Central memory CD8-positive, alpha-beta T cell (primary cell): ENCODE measurements at regions not wholly inside any gene's neighbourhood (a gene's known extent, or its start where the extent isn't known, plus 50 kb on each side); places are given as distances from the start of the nearest gene placed in this dataset.
"Not testable (repeated sequence)": the region's sequence is repeated elsewhere in the genome, so short reads cannot be mapped to it uniquely, and the experiment has no call there.

ENCODE experiments used
- ATAC-seq: fragments of 150-1000 bp; cut with Tn5 transposase; replicated peaks from 2 replicates; pipeline ENCODE4 v1.10.0; 2022; ENCODE audit warnings: mild to moderate bottlenecking, moderate FRiP score, moderate number of reproducible peaks; ENCODE audit not compliant: poor library complexity, severe bottlenecking; ENCODE audit errors: extremely low read depth
- DNase-seq, 2 donors: peaks; one replicate each; pipeline ENCODE4 v3.0.0; 2021; ENCODE audit warnings: low spot score in 2 of 2
- H3K27ac Mint-ChIP-seq: one replicate; pipeline ENCODE4 v1.8.0; 2022; ENCODE audit warnings: low read depth, mild to moderate bottlenecking, moderate library complexity, mixed read lengths
- H3K27me3 Mint-ChIP-seq: one replicate; pipeline ENCODE4 v1.8.0; 2022; ENCODE audit warnings: mixed read lengths
- H3K36me3 Mint-ChIP-seq: one replicate; pipeline ENCODE4 v1.8.0; 2022; ENCODE audit warnings: mild to moderate bottlenecking, moderate library complexity, mixed read lengths; ENCODE audit not compliant: insufficient read depth
- H3K4me1 Mint-ChIP-seq: one replicate; pipeline ENCODE4 v1.8.0; 2022; ENCODE audit warnings: mixed read lengths
- H3K4me3 Mint-ChIP-seq: one replicate; pipeline ENCODE4 v1.8.0; 2022; ENCODE audit warnings: mild to moderate bottlenecking, moderate library complexity, mixed read lengths
- H3K9me3 Mint-ChIP-seq: one replicate; pipeline ENCODE4 v1.8.0; 2022; ENCODE audit warnings: mixed read lengths

- ATAC-seq (no peak), DNase-seq (no peak)
- Mint-ChIP-seq H3K4me3 (no peak overlapping the region), H3K9me3 (peaks cover 31% of the 10 kb centered on the region), H3K4me1 (no peaks in the 10 kb centered on the region), H3K36me3 (no peaks in the 10 kb centered on the region), H3K27ac (no peak overlapping the region), H3K27me3 (no peaks in the 10 kb centered on the region)
Observed at GRCh38 chr4:170872794-170873193, 783.0 kb upstream of the AADAT start.

DNA sequence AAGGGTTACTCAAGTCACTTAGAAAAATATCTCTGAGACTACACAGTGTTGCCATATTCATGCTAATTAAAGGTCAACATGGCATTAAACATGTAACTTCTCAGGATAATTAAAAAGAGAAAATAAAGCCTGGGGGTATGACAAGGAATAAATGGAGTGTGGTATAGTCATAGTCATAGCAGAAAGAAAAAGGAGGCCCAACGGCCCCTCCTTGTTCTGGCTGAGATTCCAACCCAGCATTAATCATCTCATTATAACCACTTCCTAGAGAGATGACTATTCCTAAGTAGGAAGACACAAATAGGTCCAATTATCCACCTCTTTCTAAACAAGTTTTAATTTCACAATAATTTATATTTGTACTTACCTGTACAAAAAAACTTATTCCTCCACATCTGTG lies 778.4 kb upstream of the AADAT start:
- Mint-ChIP-seq H3K27me3 (no peaks in the 10 kb centered on the region), H3K27ac (no peak overlapping the region), H3K4me1 (no peaks in the 10 kb centered on the region), H3K4me3 (no peak overlapping the region), H3K36me3 (peaks cover 1% of the 10 kb centered on the region), H3K9me3 (peaks cover 47% of the 10 kb centered on the region)
- no peak for ATAC-seq
- DNase-seq: no peak

GRCh38 chr4:170854097-170854496 lies 764.3 kb upstream of the AADAT start:
- no peaks in the 10 kb centered on the region for H3K27me3 Mint-ChIP-seq
- H3K36me3 Mint-ChIP-seq: no peaks in the 10 kb centered on the region
- no peak for DNase-seq
- peaks cover 18% of the 10 kb centered on the region for H3K9me3 Mint-ChIP-seq
- no peaks in the 10 kb centered on the region for H3K4me1 Mint-ChIP-seq
- ATAC-seq: no peak
- no peak overlapping the region for H3K4me3 Mint-ChIP-seq
- H3K27ac Mint-ChIP-seq: no peak overlapping the region

- no peak overlapping the region for H3K27ac Mint-ChIP-seq
- no peaks in the 10 kb centered on the region for H3K36me3 Mint-ChIP-seq
- H3K27me3 Mint-ChIP-seq: no peaks in the 10 kb centered on the region
- DNase-seq (no peak), ATAC-seq (no peak)
- H3K4me1 Mint-ChIP-seq: no peaks in the 10 kb centered on the region
- H3K9me3 Mint-ChIP-seq: peaks cover 20% of the 10 kb centered on the region
- H3K4me3 Mint-ChIP-seq: no peak overlapping the region
Observed at GRCh38 chr4:170853422-170854021, 763.8 kb upstream of the AADAT start.

- DNase-seq (no peak), ATAC-seq (no peak)
- Mint-ChIP-seq H3K4me3 (no peak overlapping the region), H3K27ac (no peak overlapping the region), H3K36me3 (peaks cover 2% of the 10 kb centered on the region), H3K4me1 (no peaks in the 10 kb centered on the region), H3K27me3 (no peaks in the 10 kb centered on the region), H3K9me3 (peaks cover 23% of the 10 kb centered on the region)
Observed at GRCh38 chr4:170849969-170850368, 760.2 kb upstream of the AADAT start.

DNA sequence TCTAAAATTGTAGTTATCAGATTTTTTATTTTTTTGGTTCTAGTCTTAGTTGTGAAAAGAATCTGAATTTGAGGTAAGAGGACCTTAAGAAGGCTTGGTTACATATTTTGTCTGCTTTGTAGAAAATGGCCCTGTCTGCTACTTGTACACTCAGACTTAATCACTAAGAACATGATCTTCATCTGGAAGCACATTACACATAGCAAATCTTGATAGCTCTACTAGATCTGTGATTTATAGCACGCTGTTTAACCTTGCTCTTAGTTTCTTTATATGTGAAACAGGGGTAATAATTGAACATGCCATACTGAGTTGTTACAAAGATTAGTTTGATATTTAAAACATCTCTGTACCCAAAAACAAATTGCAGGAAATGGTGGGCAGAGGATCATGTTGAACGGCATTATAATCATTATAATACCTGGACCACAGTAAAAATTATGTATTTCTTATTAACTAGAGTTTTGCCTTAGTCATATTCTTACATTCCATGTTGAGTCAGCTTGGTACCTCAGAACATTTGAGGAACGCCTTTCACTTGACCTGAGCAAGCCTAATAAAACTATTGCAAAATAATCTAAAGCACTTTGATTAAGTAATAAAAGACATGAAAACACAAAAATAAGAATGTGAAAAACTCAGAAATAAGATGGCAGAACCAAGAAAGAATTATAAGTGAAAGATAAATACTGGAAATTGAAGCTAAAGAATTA lies 738.0 kb upstream of the AADAT start:
- ATAC-seq (no peak), DNase-seq (no peak)
- Mint-ChIP-seq H3K9me3 (peaks cover 17% of the 10 kb centered on the region), H3K4me3 (no peak overlapping the region), H3K4me1 (no peaks in the 10 kb centered on the region), H3K36me3 (no peaks in the 10 kb centered on the region), H3K27ac (no peak overlapping the region), H3K27me3 (no peaks in the 10 kb centered on the region)

- Mint-ChIP-seq H3K27ac (no peak overlapping the region), H3K4me1 (no peaks in the 10 kb centered on the region), H3K27me3 (no peaks in the 10 kb centered on the region), H3K36me3 (no peaks in the 10 kb centered on the region), H3K9me3 (peaks cover 25% of the 10 kb centered on the region), H3K4me3 (no peak overlapping the region)
- DNase-seq (no peak), ATAC-seq (no peak)
Observed at GRCh38 chr4:170818786-170819185, 729.0 kb upstream of the AADAT start.

DNA sequence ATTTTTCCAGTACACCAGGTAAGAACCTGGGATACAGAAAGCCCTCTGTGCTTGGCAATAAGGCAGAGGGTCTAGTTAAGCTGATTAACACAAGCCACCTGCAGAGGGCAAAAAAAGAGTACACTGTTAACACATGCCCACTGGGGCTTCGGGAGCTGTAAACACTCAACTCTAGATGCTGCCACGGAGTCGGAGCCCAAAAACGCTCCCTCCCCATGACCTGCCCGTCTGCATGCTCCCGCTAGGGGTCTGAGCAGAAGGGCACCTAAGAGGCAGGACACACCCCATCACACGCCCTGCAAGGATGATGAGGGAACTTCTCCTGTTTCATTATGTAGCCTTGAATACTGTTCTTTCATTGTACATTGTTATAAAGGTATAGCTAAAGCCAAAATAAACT lies 715.6 kb upstream of the AADAT start:
- ATAC-seq (no peak), DNase-seq (no peak)
- H3K27me3 Mint-ChIP-seq: no peaks in the 10 kb centered on the region
- H3K4me1 Mint-ChIP-seq: no peaks in the 10 kb centered on the region
- H3K9me3 Mint-ChIP-seq: peaks cover 27% of the 10 kb centered on the region
- no peak overlapping the region for H3K4me3 Mint-ChIP-seq
- H3K27ac Mint-ChIP-seq: no peak overlapping the region
- H3K36me3 Mint-ChIP-seq: no peaks in the 10 kb centered on the region

- H3K4me1 Mint-ChIP-seq: no peaks in the 10 kb centered on the region
- ATAC-seq (no peak), DNase-seq (no peak)
- no peaks in the 10 kb centered on the region for H3K27me3 Mint-ChIP-seq
- no peaks in the 10 kb centered on the region for H3K36me3 Mint-ChIP-seq
- H3K4me3 Mint-ChIP-seq: no peak overlapping the region
- H3K9me3 Mint-ChIP-seq: peaks cover 27% of the 10 kb centered on the region
- no peak overlapping the region for H3K27ac Mint-ChIP-seq
Observed at GRCh38 chr4:170804930-170805329, 715.2 kb upstream of the AADAT start.

DNA sequence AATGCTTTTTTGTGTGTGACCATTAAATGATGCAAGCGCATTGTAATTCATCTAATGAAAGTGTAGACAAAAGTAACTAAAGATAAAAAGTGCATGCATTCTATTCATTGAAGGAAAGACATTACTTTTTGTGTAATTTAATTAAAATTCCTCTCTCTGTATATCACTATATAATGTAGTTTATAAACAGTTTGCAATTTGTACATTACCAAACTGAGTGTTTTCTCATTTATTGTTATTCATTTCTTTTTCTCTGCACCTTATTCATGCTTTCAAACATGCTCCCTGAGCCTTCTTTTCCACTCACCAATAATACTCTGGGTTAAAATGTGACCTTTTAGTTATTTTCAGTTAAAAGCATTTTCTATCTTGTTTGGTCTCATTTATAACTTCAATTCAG lies 713.7 kb upstream of the AADAT start:
- H3K27me3 Mint-ChIP-seq: no peaks in the 10 kb centered on the region
- no peaks in the 10 kb centered on the region for H3K4me1 Mint-ChIP-seq

GRCh38 chr4:170801771-170802170 lies 712.0 kb upstream of the AADAT start:
- no peak for ATAC-seq
- Mint-ChIP-seq H3K4me1 (no peaks in the 10 kb centered on the region), H3K4me3 (no peak overlapping the region), H3K27ac (no peak overlapping the region), H3K27me3 (no peaks in the 10 kb centered on the region), H3K36me3 (no peaks in the 10 kb centered on the region), H3K9me3 (peaks cover 14% of the 10 kb centered on the region)
- DNase-seq: no peak

More for the DNA sequence above, 713.7 kb upstream of the AADAT start:
- Mint-ChIP-seq H3K9me3 (peaks cover 27% of the 10 kb centered on the region), H3K27ac (no peak overlapping the region), H3K36me3 (no peaks in the 10 kb centered on the region), H3K4me3 (no peak overlapping the region)
- DNase-seq (no peak), ATAC-seq (no peak)

- no peak for DNase-seq
- no peaks in the 10 kb centered on the region for H3K36me3 Mint-ChIP-seq
- H3K4me1 Mint-ChIP-seq: no peaks in the 10 kb centered on the region
- H3K9me3 Mint-ChIP-seq: peaks cover 6% of the 10 kb centered on the region
- H3K27ac Mint-ChIP-seq: no peak overlapping the region
- no peak for ATAC-seq
- H3K27me3 Mint-ChIP-seq: no peaks in the 10 kb centered on the region
- no peak overlapping the region for H3K4me3 Mint-ChIP-seq
Observed at GRCh38 chr4:170794525-170794924, 704.8 kb upstream of the AADAT start.

DNA sequence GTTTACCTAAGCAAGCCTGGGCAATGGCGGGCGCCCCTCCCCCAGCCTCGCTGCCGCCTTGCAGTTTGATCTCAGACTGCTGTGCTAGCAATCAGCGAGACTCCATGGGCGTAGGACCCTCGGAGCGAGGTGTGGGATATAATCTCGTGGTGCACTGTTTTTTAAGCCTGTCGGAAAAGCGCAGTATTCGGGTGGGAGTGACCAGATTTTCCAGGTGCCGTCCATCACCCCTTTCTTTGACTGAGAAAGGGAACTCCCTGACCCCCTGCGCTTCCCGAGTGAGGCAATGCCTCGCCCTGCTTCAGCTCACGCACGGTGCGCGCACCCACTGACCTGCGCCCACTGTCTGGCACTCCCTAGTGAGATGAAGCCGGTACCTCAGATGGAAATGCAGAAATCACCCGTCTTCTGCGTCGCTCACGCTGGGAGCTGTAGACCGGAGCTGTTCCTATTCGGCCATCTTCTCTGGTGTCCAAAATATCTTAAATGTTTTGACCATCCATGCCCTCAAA lies 698.8 kb upstream of the AADAT start:
- not testable (repeated sequence) for ATAC-seq, H3K36me3 Mint-ChIP-seq, H3K4me1 Mint-ChIP-seq, H3K27me3 Mint-ChIP-seq, DNase-seq, H3K4me3 Mint-ChIP-seq, H3K27ac Mint-ChIP-seq
- H3K9me3 Mint-ChIP-seq: peaks cover 11% of the 10 kb centered on the region
